NCI-H82 (cell line): ENCODE measurements at regions not wholly inside any gene's neighbourhood (a gene's known extent, or its start where the extent isn't known, plus 50 kb on each side); places are given as distances from the start of the nearest gene placed in this dataset.

Experiments
- DNase-seq: peaks from one replicate; lab custom pipeline; 2025; lab: John Stamatoyannopoulos, UW

DNA sequence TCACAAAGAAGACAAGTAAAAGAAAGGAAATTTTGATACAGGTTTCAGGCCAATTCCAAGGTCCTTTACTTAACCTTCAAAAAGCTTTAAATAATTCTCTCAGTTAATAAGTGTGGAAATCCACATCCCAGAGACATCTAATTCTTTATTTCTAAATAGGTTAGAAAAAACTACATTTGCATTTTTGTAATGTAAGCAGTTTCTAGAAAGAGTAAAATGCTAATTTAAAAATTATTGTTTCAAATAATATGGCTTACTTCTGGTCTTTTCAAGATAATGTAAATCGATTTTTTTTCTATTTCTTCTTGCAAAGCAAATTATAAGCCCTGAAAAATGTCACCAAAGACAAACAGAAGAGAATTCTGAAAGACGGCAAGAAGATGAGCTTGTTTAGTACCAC, 180.4 kb upstream of the HHIP start:
- no peak for DNase-seq

DNA sequence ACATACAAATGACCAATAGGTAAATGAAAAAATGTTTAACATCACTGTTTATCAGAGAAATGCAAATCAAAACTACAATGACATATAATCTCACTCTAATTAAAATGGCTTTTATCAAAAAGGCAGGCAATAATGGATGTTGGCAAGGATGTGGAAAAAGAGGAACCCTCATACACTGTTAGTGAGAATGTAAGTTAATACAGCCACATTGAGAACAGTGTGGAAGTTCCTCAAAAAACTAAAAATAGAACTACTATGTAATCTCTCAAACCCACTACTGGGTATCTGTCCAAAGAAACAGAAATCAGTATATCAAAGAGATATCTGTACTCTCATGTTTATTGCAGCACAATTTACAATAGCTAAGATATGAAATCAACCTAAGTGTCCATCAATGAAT, 165.9 kb upstream of the HHIP start:
- DNase-seq, result no peak

DNA sequence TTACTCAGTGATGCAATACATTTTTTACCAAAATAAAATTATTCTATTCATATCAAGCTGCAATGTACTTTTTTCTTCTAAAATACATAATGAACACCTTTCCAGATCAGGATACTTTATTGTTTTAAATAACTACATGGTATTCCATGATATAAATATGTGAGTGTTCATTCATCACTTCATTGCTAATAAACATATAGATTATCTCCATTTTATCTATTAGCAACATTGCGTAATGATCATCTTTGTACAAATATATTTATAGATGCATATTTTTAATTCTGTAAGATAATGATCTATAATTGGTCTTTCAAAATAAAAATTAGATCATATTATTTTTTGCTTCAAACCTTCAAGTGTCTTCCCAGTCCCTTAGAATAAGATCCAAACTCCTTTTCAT, 156.1 kb upstream of the HHIP start:
- no peak for DNase-seq

DNA sequence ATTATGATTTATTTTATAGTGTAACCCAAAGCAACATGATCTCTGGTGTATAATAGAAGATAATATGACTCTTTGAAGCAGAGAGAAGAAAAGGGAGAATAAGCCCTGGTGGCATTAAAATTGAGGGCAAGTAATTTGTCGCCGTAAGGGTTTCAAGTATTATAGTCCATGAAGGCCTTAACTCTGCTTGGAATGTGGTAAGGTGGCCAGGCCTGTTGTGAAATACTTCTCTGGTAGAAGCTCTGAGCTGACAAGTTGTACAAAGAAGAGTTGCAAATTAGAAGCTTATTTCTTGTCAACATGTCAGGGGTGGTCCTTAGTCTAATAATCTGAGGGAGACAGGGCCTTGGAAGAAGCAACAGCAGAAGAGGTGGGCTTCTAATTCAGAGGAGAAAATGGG, 151.7 kb upstream of the HHIP start:
- DNase-seq, result no peak

DNA sequence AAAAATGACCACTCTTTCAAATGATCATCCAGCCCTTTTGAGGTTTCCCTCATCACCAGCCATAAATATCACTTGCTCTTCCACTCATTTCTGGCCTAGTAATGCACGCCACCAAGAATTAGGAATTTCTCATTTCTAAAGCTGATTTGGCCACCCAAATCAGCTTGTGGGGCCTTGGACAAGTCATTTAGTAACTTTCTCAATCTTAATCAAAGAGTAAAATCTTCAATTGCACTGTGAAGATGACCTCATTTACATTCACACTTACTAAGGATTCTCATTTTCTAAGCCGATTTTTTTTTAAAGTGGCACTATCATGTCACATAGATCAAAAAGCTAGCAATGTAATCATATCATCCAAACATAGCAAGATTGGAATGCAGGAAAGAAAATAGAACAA, 150.0 kb upstream of the HHIP start:
- DNase-seq, result no peak

DNA sequence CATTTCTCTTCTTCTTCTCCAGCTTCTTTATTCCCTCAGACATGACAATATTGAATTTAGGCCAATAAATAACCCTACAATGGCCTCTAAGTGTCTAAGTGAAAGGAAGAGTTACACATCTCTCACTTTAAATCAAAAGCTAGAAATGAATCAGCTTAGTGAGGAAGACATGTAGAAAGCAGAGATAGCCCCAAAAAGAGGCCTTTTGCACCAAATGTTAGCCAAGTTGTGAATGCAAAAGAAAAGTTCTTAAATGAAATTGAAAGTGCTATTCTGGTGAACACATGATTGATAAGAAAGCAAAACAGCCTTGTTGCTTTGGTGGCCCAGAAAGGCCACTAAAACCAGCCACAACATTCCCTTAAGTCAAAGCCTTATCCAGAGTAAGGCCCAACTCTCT, 146.2 kb upstream of the HHIP start:
- no peak for DNase-seq

DNA sequence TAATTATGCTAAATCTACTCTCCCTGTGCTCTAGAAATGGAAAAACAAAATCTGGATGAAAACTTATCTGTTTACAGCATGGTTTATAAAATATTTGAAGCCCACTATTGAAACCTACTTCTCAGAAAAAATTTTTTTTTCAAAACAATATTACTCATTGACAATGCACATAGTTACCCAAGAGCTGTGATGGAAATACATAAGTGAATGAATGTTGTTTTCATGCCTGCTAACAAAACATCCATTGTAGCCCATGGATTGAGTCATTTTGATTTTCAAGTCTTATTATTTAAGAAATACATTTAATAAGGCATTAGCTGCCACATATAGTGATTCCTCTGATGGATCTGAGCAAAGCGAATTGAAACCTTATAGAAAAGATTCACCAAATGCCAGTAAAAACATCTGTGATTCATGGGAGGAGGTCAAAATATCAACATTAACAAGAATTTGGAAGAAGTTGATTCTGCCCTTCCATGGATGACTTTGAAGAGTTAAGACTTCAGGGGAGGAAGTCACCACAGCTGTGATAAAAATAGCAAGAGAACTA, 144.7 kb upstream of the HHIP start:
- DNase-seq, result no peak

DNA sequence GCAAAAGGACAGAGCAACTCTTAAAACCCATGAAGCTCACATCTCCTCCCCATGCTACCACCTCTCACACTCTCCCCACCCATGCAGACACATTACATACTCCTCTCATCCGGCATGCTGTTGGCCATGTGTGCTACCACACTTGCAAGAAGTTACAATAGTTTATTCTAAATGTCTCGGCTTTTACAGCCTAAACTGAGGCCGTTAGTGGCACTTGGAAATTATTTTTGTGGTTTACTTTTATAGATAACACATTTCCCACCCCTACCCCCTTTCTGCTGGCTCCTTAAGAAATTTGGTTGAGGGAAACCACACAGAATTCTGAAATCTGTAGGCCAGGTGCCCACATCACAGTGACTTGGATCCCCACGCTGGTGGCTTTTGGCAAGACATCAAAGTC, 141.1 kb upstream of the HHIP start:
- DNase-seq, result no peak

DNA sequence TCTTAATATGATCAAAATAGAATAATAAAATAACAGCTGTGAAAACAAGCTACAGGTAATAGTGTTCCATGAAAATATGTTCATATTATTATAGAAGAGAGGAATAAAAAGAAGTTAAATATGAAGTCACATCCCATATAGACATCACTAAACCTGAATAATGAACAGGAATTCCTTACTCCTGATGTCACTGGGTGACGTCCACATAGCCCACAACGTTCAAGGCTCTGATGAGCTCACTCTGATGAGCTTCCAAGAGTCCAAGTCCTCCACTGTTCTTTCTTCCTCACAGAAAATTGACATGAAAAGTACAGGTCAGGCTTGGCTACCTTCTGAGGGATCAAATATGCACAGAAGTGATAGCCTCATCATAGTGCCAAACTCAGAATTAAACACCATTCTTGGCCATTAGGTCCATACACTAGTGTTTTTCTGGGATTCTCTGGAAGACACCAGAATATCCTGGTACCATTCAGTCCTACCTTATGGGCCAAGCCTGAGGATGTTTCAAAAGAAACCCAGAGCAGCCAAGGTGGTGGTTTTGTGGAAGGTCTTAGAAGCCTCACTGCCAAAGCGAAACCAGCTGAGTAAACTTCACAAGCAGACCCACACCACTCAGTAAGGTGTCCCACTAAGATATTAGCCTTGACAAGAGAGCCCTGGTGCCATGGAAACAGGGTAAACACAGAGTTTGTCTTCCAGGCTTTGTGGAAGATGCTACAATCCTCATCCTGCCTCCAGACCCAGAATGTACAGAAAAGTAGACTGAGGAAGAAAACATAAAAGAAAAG, 138.4 kb upstream of the HHIP start:
- no peak for DNase-seq

DNA sequence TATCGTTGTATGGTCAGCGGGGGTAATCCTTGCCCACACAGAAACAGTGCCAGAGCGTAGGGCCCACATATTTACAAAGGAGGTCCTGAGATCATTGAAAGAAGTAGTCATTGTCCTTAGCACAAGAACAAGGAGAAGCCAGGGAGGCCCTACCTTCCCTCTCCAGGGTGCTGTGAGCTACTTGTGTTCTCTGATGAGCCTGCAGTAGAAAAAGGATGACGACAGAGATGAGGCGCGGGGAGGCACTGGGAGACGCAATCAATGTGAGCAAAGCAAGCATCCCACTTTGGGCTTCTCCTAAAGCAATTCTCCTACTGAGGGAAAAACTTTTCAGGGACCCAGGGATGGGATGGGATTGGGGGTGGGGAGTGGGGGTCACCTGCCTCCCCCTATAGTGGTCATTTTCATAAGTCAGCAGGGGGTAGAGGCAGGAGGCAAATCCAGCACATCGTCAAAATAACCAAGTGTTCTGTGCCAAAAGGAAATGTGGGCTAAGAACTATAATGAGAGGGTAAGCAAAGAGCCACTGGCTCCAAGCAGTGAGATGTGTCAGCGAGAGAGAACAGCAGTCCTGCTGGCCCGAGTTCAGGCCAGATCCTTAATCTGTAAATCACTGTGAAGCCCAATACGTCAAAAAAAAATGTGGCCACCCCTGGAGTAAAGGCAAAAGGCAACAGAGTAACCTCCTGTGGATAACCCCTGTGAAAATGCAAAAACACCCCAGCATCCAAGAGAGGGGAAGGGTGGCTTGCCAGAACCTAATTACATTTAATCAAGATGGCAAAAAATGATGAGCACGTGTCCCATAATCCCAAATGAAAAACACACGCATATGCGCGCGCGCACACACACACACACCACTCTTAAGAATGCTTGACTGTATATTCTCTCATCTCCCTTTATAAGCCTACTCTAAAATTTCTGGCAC, 136.6 kb upstream of the HHIP start:
- no peak for DNase-seq

DNA sequence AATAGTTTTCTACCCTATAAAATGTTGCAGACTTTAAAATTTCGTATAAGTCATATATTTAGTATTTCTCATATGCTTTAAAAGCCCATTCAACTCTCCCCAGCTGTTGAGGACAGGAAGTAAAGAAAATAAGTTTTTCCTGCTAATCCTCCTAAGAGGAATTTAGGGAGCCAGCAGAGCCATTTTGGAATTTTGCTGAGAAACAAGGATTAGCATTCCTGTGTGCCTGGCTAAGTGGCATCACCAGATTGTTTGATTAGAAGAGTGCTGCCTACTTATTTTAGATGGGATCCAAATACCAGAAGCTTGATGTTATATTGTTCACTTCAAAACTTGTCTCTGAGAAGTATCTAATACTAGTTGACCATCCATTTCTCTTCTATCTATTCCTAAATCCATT, 131.2 kb upstream of the HHIP start:
- peak; percentile 25 for DNase-seq

DNA sequence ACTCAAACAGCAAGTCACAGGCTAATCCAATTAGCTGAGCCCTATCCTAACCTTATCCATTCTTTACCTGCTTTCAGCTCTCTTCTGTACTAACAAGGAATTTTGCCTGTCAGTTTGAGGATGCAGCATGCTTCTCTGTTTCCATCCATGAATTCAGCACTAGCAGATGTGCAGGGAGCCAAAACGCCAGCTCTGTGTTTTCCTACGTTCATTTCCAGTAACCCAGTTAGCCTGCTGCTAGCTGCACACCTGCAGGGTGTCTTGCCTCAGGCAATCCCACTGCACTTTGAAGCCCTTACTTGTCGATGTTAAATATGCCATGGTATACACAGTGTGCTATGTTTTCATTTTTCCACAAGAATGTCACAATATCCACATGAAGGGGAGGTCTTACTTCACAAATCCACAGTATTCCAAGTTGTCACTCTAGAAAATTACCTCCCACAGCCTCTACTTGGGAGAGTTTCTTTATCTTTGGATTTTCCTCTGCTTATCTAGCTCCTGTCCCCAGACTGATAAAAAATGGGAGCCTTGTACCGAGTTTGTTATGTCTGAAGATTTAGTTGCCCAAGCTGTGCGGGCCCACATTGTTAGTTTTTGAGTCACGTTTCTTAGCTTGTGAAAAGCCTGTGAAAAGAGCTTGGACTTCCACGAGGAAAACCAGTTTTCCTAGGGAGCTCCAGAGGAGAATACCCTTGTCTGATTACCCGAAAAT, 127.6 kb upstream of the HHIP start:
- peak; percentile 60 for DNase-seq

DNA sequence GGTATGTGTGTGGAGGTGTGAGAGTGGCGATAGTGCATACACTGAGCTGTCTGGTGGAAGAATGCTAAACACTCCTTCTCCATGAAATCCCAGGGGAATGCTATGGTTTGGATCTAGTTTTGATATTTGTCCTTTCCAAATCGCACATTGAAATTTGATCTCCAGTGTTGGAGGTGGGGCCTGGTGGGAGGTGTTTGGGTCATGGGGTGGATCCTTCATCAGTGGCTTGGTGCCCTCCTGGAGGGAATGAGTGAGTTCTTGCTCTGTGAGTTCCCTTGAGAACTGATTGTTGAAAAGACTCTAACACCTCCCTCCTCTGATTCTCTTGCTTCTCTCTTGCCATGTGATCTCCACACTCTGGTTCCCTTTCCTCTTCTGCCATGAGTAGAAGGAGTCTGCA, 114.1 kb upstream of the HHIP start:
- no peak for DNase-seq

DNA sequence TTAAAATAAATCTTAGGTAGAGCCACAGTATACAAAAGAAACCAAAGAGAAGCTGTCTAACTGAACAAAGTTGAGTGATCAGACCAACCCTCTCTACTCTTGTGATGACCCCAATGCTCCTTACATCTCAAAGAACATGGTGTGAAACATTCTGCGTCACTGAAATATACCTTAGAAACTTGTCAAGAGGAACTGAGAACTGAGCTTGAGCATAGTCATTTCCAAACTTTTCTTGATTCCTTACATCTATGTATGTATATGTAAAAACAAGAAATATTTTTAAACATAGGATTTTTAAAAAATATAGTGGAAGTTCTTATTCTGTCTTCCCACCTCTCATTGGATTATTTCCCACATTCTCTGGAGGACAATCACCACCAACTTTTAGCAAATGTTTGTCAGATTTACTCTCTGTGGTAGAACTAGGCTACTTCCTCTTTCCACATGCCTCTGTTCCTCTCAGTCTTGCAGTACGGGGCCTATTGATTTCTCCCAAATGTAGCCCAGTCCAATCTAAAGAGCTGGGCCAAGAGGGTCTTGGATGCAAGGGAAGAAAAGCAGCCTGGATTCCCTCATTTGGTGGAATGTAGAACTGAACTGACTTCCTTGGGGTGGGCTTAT, 98.2 kb upstream of the HHIP start:
- DNase-seq, result no peak

DNA sequence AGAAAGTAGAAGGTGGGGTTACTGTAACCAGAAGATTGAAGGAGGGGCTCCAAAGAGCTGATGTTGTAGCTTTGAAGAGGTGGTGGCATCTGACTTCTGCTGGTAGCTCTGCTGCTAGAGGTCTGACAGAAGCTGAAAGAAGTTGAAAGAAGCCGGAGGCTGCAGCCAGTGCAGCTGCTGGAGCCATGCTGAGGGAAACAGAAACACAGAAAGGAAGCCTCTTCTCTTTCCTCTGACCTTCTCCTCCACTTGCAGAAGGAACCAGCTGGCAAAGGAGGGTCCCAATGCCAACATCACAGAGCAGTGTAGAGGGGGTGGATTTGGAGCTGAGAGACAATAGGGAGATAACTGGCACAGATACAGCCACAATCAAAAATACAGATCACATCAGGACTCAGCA, 89.3 kb upstream of the HHIP start:
- no peak for DNase-seq

DNA sequence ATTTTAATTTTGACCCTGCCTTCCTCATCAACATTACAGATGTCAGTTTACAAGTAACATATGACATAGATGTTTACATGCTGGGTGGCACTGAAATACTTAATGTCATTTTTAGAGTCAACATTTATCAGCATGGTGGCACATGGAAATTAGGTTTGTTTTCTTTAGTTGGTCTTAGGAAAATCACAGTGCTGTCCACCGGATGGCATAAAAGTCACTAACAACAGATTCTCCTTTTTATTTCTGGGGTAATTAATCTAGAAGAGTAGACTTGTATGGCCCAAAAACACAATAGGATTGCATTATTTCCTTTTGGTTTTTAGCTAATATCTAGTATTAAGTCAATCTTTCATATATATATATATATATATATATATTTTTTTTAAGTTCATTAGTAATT, 88.6 kb upstream of the HHIP start:
- DNase-seq, result no peak

DNA sequence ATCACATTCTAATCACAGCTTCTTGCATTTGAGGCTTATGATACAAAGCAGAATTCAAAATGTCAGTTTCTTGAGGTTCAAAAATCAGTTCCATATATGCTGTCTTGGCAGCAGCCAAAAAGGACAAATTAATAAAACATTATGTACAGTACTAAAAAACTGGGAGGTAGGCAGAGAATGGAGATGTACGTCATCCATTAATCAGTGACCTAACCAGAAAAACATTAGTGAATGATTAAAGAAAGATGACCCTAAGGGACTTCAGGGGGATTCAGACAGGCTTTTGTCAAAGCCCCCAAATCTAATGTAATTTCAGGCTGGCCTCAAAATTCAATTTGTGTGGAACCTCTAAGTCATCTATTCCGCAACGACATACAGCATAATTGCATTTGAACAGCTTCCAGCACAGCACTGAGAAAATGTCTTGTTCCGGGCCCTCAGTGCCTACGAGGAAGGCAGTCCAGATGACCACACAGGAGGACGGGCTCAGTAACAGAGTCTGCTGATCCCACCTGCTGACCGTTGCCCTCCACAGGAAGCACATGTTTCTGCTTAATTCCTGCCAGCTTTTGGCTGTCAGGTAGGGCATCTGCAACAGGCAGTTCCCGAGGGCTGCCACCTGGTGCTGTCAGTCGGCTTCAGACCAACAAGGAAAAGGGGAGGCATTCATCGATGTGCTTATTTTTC, 83.8 kb upstream of the HHIP start:
- peak; percentile 8 for DNase-seq

DNA sequence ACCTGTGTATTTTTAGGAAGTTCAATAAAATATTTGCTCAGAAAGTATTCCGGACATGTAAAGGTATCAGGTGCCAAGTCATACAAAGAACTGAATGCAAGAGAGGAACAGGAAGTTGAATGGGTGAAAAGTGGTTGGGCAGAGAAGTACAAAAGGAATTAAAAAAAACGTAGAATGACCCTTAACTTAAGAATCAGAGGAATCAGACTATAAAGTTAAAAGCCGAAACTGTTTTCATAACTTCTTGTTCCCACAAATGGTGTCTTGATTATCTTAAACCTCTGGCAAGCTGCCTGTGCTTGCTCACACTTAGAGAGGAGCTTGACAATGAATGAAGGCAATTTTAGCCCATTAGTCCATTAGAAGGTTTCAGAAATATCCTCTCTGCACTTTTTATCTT, 81.6 kb upstream of the HHIP start:
- no peak for DNase-seq

DNA sequence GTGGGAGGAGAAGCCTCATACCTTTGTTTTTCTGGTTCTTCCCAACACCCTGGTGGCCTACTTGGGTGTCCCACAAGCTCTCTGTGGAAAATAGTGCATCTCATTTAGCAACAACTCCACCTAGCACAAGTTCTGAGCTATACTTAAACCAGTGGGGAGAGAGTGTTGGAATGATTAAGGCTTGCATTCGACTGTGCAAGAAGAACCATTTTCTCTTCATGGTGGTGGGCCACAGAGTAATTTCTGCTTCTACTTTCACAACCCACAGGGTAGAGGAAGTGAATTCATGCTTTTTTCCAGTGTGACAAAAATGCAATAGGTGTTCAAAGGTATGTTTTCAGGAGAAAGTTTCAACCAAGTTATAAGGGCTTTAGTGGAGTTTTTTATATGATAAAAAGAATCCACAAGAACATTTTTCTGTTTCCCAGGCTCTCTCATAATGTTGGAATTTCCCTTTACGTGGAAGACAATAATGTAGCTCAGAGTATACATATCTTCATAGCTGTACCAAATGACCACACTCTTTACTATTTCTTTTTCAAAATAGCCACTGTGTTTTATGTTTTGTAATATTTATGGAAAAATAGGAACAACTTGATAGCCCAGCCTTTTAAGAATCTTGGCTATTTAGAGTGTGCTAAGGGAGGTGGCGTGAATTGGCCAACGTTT, 80.3 kb upstream of the HHIP start:
- DNase-seq, result no peak

DNA sequence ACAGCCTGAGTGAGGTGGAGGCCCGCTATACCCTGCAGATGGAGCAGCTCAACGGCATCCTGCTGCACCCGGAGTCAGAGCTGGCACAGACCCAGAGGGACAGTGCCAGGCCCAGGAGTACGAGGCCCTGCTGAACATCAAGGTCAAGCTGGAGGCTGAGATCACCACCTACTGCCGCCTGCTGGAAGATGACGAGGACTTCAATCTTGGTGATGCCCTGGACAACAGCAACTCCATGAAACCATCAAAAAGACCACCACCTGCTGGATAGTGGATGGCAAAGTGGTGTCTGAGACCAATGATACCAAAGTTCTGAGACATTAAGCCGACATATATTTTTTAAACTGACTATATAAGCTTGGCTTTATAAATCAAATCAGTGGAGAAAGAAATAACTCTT, 73.3 kb upstream of the HHIP start:
- no peak for DNase-seq

DNA sequence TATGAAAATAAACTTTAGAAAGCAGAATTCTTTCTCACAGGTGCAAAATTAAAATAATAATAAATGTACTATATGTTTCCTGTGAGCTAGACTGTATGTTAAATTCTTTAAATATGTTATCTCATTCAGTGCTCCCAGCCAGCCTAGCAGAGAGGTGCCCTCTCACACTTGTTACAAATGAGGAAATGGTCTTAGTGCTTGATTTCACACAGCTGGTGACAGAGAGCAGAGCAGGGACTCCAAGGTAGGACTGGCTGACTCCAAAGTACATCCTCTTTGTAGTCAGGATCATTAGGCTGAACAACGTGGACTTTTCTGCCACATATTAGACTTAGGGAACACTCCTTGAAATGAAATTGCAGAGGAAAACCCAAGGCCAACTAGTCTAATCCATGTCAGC, 72.0 kb upstream of the HHIP start:
- DNase-seq, result no peak
